HG03060 (cell line): ENCODE measurements at regions not wholly inside any gene's neighbourhood (a gene's known extent, or its start where the extent isn't known, plus 50 kb on each side); places are given as distances from the start of the nearest gene placed in this dataset.

Source experiments
- ATAC-seq: cut with Tn5 transposase; IDR thresholded peaks from one replicate; pipeline ENCODE4 v1.9.1; 2021; ENCODE audit warnings: low read depth, moderate number of reproducible peaks; ENCODE audit not compliant: unreplicated experiment

- ATAC-seq, result no peak
These were observed 293.3 kb upstream of the RUNX1 start for GRCh38 chr21:35342440-35342839.

GRCh38 chr21:35340273-35340672 lies 291.2 kb upstream of the RUNX1 start:
- ATAC-seq, result no peak

GRCh38 chr21:35338881-35339632 lies 290.0 kb upstream of the RUNX1 start:
- no peak for ATAC-seq

GRCh38 chr21:35338281-35338680 lies 289.2 kb upstream of the RUNX1 start:
- ATAC-seq, result no peak

- no peak for ATAC-seq
These were observed 288.5 kb upstream of the RUNX1 start for GRCh38 chr21:35337573-35337972.

GRCh38 chr21:35336534-35336933 lies 287.4 kb upstream of the RUNX1 start:
- no peak for ATAC-seq

- ATAC-seq, result no peak
These were observed 286.9 kb upstream of the RUNX1 start for GRCh38 chr21:35335951-35336446.

- no peak for ATAC-seq
These were observed 284.9 kb upstream of the RUNX1 start for GRCh38 chr21:35333831-35334618.

DNA sequence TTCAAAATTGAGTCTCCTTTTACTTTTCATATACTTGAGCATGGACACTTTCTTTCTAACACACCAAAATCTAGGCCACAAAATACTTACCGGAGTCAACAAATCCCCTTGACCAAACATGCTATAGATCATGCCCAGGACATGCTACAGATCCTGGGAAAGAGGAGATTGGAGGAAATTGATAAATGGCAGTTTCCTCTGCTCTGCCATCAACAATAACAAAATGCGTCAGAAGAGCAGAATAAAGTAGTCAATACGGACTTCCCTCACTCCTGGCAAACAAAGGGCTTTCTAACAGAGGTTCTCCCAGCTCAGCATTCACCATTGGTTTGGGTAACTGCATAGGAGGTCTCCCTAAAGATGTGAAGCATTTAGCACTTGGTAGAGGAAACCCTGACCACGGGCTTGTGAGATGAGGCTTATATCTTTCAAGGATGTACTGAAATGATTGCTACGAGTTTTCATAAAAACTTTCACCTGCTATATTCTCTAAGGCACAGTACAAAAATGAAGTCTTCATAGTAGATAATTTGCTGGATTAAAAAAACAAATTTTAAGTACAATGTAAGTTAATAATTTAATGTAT lies 283.8 kb upstream of the RUNX1 start:
- ATAC-seq, result no peak

- ATAC-seq, result no peak
These were observed 281.0 kb upstream of the RUNX1 start for GRCh38 chr21:35329940-35330660.

DNA sequence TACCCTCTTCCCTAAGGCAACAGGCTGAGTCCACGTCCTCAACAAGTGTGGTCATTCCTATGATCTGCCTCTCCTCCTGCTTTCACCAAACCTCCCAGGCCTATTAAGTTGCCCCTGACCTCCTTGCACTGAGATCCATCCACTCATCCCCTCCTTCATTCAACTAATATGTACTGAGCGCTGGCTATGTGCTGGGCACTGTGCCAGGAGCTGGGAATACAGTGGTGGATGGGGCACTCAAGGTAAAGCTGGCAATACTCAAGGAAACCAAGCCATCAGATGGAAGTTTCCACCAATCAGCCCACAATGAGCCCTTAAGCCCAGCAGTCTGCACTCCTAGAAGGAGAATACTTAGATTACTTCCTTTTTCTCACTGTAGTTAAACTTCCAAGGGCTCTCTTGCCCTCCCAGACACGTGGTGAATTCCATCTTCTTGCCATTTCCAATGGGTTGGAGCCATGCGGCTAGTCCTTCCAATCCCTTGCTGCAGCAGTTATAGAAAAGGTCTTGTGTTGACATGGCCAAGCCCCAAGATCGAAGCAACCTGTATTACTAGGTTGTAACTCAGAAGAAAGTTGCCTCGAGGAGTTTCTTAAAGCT lies 279.9 kb upstream of the RUNX1 start:
- no peak for ATAC-seq

GRCh38 chr21:35326677-35327076 lies 277.6 kb upstream of the RUNX1 start:
- ATAC-seq, result no peak

DNA sequence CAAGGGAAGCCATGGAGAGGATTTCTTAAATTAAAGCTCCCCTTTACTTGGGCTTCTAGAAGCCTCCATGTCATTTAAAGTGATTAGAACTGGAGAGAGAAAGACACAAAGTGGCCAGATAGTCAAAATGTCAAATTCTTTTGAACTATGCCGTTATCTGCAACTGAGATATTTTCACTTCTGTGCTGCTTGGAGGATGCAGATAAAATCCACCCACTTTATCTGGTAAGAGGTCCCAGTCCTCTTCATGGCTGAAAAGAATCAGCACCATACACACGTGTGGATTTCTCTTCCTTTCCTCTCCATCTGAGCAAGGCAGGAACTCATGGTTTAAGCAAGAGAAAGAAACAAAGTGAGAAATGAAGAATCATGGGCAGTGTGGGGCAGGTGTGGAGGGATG lies 276.9 kb upstream of the RUNX1 start:
- ATAC-seq, result no peak

- no peak for ATAC-seq
These were observed 275.5 kb upstream of the RUNX1 start for GRCh38 chr21:35324372-35325220.

DNA sequence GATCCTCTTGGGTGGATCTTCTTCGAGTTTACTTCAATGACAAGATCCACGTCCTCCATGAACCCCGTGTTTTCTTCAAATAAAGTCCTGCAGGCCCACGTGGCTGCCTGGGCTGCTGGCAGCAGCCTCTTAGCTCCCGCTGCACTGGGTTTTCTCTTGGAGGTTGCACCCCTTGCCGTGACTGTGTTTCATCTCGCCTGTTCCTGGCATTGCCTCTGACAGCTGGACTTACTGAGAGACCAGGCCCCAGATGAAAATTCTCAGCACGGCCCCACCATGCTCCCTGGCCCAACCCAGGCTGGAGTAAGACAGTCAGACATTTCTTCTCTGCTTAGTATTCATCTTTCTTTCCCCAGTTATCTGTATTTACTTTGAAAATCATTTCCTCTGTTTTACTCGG lies 274.8 kb upstream of the RUNX1 start:
- no peak for ATAC-seq

DNA sequence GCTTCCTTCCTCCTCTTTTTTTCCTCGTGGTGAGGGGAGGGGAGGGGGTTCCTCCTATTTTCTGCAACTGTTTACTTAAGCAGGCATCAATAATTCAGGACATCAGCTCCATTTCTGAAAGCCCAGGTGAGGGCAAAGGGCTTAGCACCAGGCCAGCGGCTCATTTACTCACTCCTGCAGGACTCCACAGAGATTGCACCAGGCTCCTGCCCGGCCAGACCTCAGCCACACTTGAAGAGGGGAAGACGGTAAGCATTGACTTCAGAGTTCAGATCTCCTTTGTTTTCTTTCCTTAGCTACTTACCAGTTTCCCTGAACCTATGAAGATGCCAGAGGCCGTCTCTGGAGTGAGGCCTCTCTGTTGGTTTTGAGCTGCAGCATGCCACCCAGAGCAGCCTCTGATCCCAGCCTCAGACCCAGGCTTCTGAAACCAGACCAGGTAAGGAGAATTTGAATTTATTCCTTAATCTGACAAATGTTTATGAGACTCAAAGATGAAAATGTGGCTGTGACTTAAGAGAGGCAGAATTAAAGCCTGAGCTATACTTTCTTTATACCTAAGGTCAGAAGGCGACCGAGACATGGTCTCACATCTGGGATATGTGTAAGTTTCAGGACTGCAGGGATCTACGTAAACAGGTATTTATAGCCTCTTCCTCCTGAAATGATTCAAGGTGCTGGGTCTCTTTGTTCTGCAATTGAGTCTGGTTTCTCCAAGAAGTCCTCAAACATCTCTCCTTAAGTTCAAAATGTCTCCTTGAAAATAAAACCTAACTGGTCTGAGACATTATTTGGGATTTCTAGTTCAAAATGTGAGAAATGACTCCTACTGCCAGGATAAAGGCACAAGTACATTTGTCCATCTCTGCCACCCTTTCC lies 272.5 kb upstream of the RUNX1 start:
- ATAC-seq, result no peak

DNA sequence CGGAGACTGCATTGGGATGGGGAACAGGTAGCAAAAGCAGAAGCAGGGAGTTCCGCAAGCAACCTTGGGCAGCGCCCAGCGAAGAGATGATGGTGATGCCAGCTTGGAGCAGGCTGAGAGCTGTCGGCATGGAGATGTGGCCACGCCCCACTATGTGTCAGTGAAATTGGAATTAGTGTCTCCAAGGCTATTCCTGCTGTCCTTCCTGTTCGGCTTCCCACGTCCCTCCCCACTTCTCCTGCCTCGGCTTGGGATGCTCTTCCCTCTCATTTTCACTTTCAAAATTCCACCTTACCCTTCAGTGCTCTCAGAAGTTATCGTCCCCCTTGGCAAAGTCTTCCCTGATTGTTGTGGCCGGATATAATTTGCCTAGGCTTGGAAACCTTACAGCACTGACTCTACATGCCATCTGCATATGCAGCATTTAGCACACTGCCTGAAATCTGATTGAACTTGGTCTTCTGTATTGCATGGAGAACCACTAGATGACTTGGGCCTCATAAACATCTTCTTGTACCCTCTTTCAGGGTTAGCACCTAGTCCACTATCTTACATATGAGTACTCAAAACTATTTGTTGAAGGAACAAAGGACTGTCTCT lies 270.7 kb upstream of the RUNX1 start:
- ATAC-seq, result no peak

DNA sequence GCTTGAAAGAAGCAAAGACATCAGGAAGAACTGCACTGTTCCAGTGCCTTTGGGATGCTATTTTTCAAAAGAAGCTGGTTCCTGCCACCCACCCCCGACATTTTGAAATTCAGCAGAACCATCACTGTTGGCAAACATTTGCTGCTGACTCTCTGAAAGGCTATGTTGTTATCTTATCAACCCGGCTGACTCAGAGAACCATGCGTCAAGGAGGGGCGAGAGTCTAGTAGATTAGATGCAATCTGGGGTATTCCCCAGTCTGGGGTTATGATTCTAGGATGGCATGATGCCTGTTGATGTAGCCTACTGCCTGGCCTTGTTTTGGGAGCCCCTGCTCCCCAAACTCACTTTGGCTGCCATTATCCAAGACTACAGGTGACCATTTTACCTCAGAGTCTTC lies 267.8 kb upstream of the RUNX1 start:
- no peak for ATAC-seq
